Mesenchymal stem cell (in vitro differentiated cells and primary cell): ENCODE measurements at regions not wholly inside any gene's neighbourhood (a gene's known extent, or its start where the extent isn't known, plus 50 kb on each side); places are given as distances from the start of the nearest gene placed in this dataset.
"Not testable (repeated sequence)": the region's sequence is repeated elsewhere in the genome, so short reads cannot be mapped to it uniquely, and the experiment has no call there.

Experiments used
- DNase-seq: peaks from one replicate; pipeline ENCODE4 v3.0.0-alpha.2; 2013
- H2AFZ ChIP-seq: one replicate; pipeline ENCODE4 v1.6.1; 2013; ENCODE audit warnings: low read depth, mild to moderate bottlenecking, control low read depth, inconsistent platforms, low read length, moderate library complexity
- H2AK5ac ChIP-seq: 2 replicates; pipeline ENCODE4 v1.6.1; 2013; ENCODE audit warnings: low read length, moderate library complexity, mild to moderate bottlenecking, inconsistent platforms; ENCODE audit not compliant: severe bottlenecking
- H2BK120ac ChIP-seq: one replicate; pipeline ENCODE4 v1.6.1; 2013; ENCODE audit warnings: low read depth, mild to moderate bottlenecking, inconsistent platforms, low read length, moderate library complexity
- H2BK12ac ChIP-seq, 2 experiments: one replicate each; pipeline ENCODE4 v1.6.1; 2013; ENCODE audit warnings: inconsistent platforms in 2 of 2, low read length in 2 of 2, mild to moderate bottlenecking in 2 of 2, moderate library complexity in 2 of 2, control low read depth in 1 of 2
- H2BK15ac ChIP-seq: one replicate; pipeline ENCODE4 v1.6.1; 2013; ENCODE audit warnings: mild to moderate bottlenecking, low read depth, inconsistent platforms; ENCODE audit not compliant: poor library complexity, severe bottlenecking
- H2BK5ac ChIP-seq: 2 replicates; pipeline ENCODE4 v1.6.1; 2013; ENCODE audit warnings: low read depth, mild to moderate bottlenecking, low read length, control low read depth, inconsistent platforms; ENCODE audit not compliant: poor library complexity, severe bottlenecking
- H3K14ac ChIP-seq, 2 experiments: one replicate each; pipeline ENCODE4 v1.6.1; 2013; ENCODE audit warnings: inconsistent platforms in 2 of 2, low read length in 2 of 2, control low read depth in 1 of 2, mild to moderate bottlenecking in 1 of 2, moderate library complexity in 1 of 2
- H3K18ac ChIP-seq, 2 experiments: one replicate each; pipeline ENCODE4 v1.6.1; 2013; ENCODE audit warnings: inconsistent platforms in 2 of 2, low read length in 2 of 2, control low read depth in 1 of 2, low read depth in 1 of 2, mild to moderate bottlenecking in 1 of 2
- H3K23ac ChIP-seq, 2 experiments: one replicate each; pipeline ENCODE4 v1.6.1; 2013; ENCODE audit warnings: inconsistent platforms in 2 of 2, low read length in 2 of 2, mild to moderate bottlenecking in 2 of 2, moderate library complexity in 2 of 2, control low read depth in 1 of 2
- H3K27ac ChIP-seq: 2 replicates; pipeline ENCODE4 v1.5.1; 2013; ENCODE audit warnings: mild to moderate bottlenecking, moderate library complexity, low read length, control low read depth, inconsistent platforms; ENCODE audit not compliant: poor library complexity, severe bottlenecking
- H3K27me3 ChIP-seq, 2 experiments: 2 replicates each; pipeline versions ENCODE4 v1.6.1 to v1.7.0; 2013; ENCODE audit warnings: low read length in 2 of 2, mild to moderate bottlenecking in 2 of 2, moderate library complexity in 2 of 2, control low read depth in 1 of 2, inconsistent platforms in 1 of 2; ENCODE audit not compliant: control insufficient read depth in 1 of 2, insufficient read depth in 1 of 2
- H3K36me3 ChIP-seq, 2 experiments: 2 replicates each; pipeline versions ENCODE4 v1.6.1 to v1.7.0; 2013; ENCODE audit warnings: low read length in 2 of 2, control low read depth in 1 of 2, inconsistent platforms in 1 of 2, low read depth in 1 of 2, mild to moderate bottlenecking in 1 of 2; ENCODE audit not compliant: insufficient read depth in 2 of 2, control insufficient read depth in 1 of 2
- H3K4ac ChIP-seq, 2 experiments: one replicate each; pipeline ENCODE4 v1.6.1; 2013; ENCODE audit warnings: inconsistent platforms in 2 of 2, low read length in 2 of 2, mild to moderate bottlenecking in 2 of 2, moderate library complexity in 2 of 2, control low read depth in 1 of 2, low read depth in 1 of 2
- H3K4me1 ChIP-seq: 2 replicates; pipeline ENCODE4 v1.6.1; 2013; ENCODE audit warnings: low read depth, low read length, control low read depth; ENCODE audit not compliant: control insufficient read depth, insufficient read depth
- H3K4me2 ChIP-seq: 2 replicates; pipeline ENCODE4 v1.6.1; 2013; ENCODE audit warnings: low read length, mild to moderate bottlenecking, inconsistent platforms; ENCODE audit not compliant: poor library complexity, severe bottlenecking
- H3K4me3 ChIP-seq, 2 experiments: 2 replicates each; pipeline versions ENCODE4 v1.5.1 to v1.7.0; 2013; ENCODE audit warnings: low read length in 2 of 2, mild to moderate bottlenecking in 2 of 2, control low read depth in 1 of 2, low read depth in 1 of 2; ENCODE audit not compliant: insufficient read depth in 1 of 2
- H3K79me1 ChIP-seq: replicated peaks from 2 replicates; pipeline ENCODE4 v1.6.1; 2013; ENCODE audit warnings: mild to moderate bottlenecking, control low read depth, low read length, inconsistent platforms; ENCODE audit not compliant: poor library complexity, severe bottlenecking
- H3K9ac ChIP-seq: 2 replicates; pipeline ENCODE4 v1.7.0; 2013; ENCODE audit warnings: mild to moderate bottlenecking, low read length, moderate library complexity
- H3K9me3 ChIP-seq: 2 replicates; pipeline ENCODE4 v1.7.0; 2013; ENCODE audit warnings: mild to moderate bottlenecking, low read length; ENCODE audit not compliant: control insufficient read depth
- H4K8ac ChIP-seq: one replicate; pipeline ENCODE4 v1.6.1; 2013; ENCODE audit warnings: inconsistent platforms, mild to moderate bottlenecking, low read length, moderate library complexity
- H4K91ac ChIP-seq: one replicate; pipeline ENCODE4 v1.6.1; 2013; ENCODE audit warnings: mild to moderate bottlenecking, low read length, inconsistent platforms
- WGBS: methylation state at CpG from one replicate; pipeline ENCODE4 v1.1.7; 2013; ENCODE audit warnings: mixed read lengths; 5-methylcytosine and 5-hydroxymethylcytosine counted together

- H3K4me1 ChIP-seq, H4K91ac ChIP-seq, H3K27ac ChIP-seq, H3K79me1 ChIP-seq, H2BK15ac ChIP-seq, H3K36me3 ChIP-seq, H3K14ac ChIP-seq, H2BK5ac ChIP-seq, H2BK12ac ChIP-seq, H2AK5ac ChIP-seq, H3K4me3 ChIP-seq, H3K9ac ChIP-seq, H3K9me3 ChIP-seq, H2AFZ ChIP-seq, H3K18ac ChIP-seq, H4K8ac ChIP-seq, H3K4ac ChIP-seq, H3K4me2 ChIP-seq, H3K27me3 ChIP-seq, H2BK120ac ChIP-seq, H3K23ac ChIP-seq, DNase-seq: not testable (repeated sequence)
- whole genome bisulfite sequencing, result 84% methylated on average over 15 of the region's 15 CpGs
Observed at GRCh38 chr1:14419778-14420218, 178.7 kb upstream of the KAZN start.

GRCh38 chr1:14420686-14421085, 177.8 kb upstream of the KAZN start:
- Histone ChIP-seq H4K8ac (no peak overlapping the region), H2AFZ (no peak overlapping the region), H3K79me1 (no peaks in the 10 kb centered on the region), H3K18ac (no peak overlapping the region), H3K4me2 (no peak overlapping the region), H3K4ac (no peak overlapping the region), H4K91ac (no peak overlapping the region), H2BK120ac (no peak overlapping the region), H2AK5ac (no peak overlapping the region), H3K4me3 (no peak overlapping the region), H3K23ac (no peak overlapping the region), H3K27me3 (no peaks in the 10 kb centered on the region), H3K14ac (no peak overlapping the region), H2BK5ac (no peak overlapping the region), H3K9ac (no peak overlapping the region), H3K36me3 (no peaks in the 10 kb centered on the region), H3K27ac (no peak overlapping the region), H2BK12ac (no peak overlapping the region), H3K9me3 (no peaks in the 10 kb centered on the region), H2BK15ac (no peak overlapping the region), H3K4me1 (no peaks in the 10 kb centered on the region)
- no peak for DNase-seq
- WGBS, result 96% methylated on average over 17 of the region's 26 CpGs

- Histone ChIP-seq H3K4me2 (no peak overlapping the region), H4K8ac (no peak overlapping the region), H3K23ac (no peak overlapping the region), H3K4me1 (no peaks in the 10 kb centered on the region), H4K91ac (no peak overlapping the region), H2AK5ac (no peak overlapping the region), H2BK120ac (no peak overlapping the region), H3K27ac (no peak overlapping the region), H3K27me3 (no peaks in the 10 kb centered on the region), H3K79me1 (no peaks in the 10 kb centered on the region), H3K36me3 (no peaks in the 10 kb centered on the region), H3K9ac (no peak overlapping the region), H3K4ac (no peak overlapping the region), H3K4me3 (no peak overlapping the region), H3K18ac (no peak overlapping the region), H2AFZ (no peak overlapping the region), H2BK5ac (no peak overlapping the region), H3K14ac (no peak overlapping the region), H2BK15ac (no peak overlapping the region), H3K9me3 (no peaks in the 10 kb centered on the region), H2BK12ac (no peak overlapping the region)
- no peak for DNase-seq
- WGBS, result 86% methylated on average over 4 of the region's 5 CpGs
Observed at GRCh38 chr1:14421295-14421976, 177.0 kb upstream of the KAZN start.

- H2BK120ac ChIP-seq, result no peak overlapping the region
- no peak overlapping the region for H3K23ac ChIP-seq
- H3K9ac ChIP-seq, result no peak overlapping the region
- no peak overlapping the region for H3K18ac ChIP-seq
- H3K4ac ChIP-seq, result no peak overlapping the region
- no peak overlapping the region for H2AFZ ChIP-seq
- no peak overlapping the region for H3K4me3 ChIP-seq
- H3K36me3 ChIP-seq, result no peaks in the 10 kb centered on the region
- H3K9me3 ChIP-seq, result no peaks in the 10 kb centered on the region
- no peak overlapping the region for H3K14ac ChIP-seq
- H2BK5ac ChIP-seq, result no peak overlapping the region
- H3K79me1 ChIP-seq, result no peaks in the 10 kb centered on the region
- no peak overlapping the region for H2BK15ac ChIP-seq
- H2AK5ac ChIP-seq, result no peak overlapping the region
- WGBS, result 83% methylated on average over 9 of the region's 9 CpGs
- H4K8ac ChIP-seq, result no peak overlapping the region
- H3K4me1 ChIP-seq, result no peaks in the 10 kb centered on the region
- no peak overlapping the region for H2BK12ac ChIP-seq
- no peak for DNase-seq
- H3K27me3 ChIP-seq, result no peaks in the 10 kb centered on the region
- no peak overlapping the region for H4K91ac ChIP-seq
- no peak overlapping the region for H3K27ac ChIP-seq
- H3K4me2 ChIP-seq, result no peak overlapping the region
Observed at GRCh38 chr1:14421977-14422609, 176.4 kb upstream of the KAZN start.
